M059J (cell line): ENCODE measurements at regions not wholly inside any gene's neighbourhood (a gene's known extent, or its start where the extent isn't known, plus 50 kb on each side); places are given as distances from the start of the nearest gene placed in this dataset.

Source experiments
- DNase-seq: peaks from one replicate; pipeline ENCODE4 v3.0.0-alpha.2; 2012; ENCODE audit warnings: low read depth

GRCh38 chr22:47587861-47588577, 825.6 kb downstream of the TBC1D22A start:
- no peak for DNase-seq

DNA sequence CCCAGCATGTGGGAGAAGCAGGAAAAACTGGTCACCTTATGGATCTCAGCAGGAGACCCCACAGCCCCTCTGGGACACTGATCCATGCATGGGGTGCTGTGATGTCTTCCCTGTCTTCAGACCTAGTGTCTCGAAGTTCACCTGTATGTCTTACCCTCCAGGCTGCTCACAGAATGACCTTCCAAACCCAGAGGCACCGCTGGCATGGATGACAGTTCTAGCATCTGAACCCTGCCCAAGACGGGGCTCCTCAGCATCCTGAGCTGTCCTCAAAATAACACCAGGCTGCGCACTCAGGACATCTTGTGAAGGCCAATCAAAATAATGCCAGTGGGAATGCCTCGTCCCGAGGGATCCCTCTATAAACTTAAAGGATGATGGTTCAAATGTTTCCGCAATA, 824.9 kb downstream of the TBC1D22A start:
- DNase-seq = no peak

GRCh38 chr22:47586946-47587345, 824.5 kb downstream of the TBC1D22A start:
- DNase-seq = no peak

GRCh38 chr22:47586038-47586437, 823.6 kb downstream of the TBC1D22A start:
- peak; percentile 4 for DNase-seq

DNA sequence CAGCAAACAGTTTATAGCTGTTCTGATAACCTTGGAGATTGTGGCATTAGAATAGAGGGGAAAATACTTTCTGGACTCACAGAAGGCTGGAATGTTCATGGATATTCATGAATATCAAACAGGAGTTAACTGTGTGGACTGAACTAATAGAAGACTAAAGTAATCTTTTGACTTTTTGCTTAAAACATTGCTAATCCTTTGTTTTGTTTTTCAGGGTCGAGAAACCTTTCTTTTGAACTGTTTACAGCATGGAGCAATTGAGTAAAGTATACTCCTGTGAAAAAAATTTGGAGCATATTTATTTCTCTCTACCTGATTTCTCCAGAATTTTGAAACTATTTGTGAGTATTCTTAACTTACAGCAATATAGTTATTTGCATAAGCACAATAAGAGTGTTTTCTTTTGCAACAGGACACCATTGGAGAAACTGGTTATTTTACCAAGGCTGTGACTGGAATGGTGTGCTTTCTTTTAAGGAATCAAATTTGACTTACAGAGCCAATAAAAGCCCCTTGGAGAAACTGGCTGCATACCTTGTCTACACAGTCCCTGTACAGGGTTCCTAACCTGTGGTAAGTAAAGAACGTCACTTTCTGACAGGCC, 821.6 kb downstream of the TBC1D22A start:
- no peak for DNase-seq

DNA sequence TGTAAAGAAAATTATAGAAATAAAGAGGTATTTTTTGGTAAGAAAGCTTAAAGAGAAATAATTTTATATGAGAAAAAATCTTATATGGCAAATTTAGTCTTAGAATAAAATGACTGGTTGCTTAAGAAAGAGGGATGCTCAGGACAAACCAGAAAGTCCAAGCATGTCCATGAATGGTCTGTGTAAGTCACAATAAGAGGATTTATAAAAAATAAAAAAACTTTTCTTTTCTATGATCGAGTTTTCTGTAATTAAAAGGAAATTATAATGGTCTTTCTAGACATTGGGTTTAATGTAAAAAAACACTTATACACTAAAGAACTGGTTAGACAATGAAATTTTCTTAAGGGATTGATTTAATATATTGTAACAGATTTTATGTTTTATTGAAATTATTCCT, 819.6 kb downstream of the TBC1D22A start:
- DNase-seq = no peak

- DNase-seq = no peak
These were observed 817.7 kb downstream of the TBC1D22A start for GRCh38 chr22:47580121-47580520.

DNA sequence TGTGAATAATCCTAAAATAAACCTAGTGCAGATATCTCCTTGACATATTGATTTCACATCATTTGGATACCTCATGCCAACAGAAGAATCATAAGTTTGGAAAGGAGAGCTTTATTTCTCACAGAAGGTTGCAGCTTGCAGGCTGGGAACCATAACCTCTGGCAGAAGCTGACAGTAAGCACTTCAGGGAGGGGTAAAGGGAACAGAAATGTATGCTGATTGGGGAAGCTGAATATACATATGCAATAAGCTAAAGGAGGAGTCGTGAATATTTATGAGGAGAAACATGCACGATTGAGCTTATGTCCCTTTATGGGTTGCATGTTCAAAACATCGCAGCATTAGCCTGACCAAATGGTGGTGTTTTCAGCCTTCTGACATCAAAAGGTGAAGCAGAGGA, 814.5 kb downstream of the TBC1D22A start:
- DNase-seq = no peak

GRCh38 chr22:47575291-47575690, 812.8 kb downstream of the TBC1D22A start:
- DNase-seq = no peak

DNA sequence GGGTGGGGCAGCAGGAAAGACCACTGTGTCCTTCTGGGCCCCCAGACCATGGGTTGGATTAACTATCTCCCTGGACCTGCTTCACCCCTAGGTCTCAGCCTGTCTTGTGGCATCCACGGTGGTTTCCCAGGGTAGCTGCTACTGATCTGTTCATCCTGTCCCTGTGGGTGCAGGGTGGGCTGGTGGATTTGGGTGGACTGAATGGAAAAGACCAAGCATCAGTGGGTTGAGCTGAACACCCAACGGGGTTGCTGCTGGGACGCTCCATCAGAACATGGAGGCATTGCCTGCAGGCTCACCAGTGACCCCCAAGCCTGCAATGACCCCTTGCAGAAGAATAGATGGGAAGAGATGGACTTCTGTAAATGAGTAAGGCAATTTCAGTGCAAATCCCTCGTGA, 812.1 kb downstream of the TBC1D22A start:
- no peak for DNase-seq

DNA sequence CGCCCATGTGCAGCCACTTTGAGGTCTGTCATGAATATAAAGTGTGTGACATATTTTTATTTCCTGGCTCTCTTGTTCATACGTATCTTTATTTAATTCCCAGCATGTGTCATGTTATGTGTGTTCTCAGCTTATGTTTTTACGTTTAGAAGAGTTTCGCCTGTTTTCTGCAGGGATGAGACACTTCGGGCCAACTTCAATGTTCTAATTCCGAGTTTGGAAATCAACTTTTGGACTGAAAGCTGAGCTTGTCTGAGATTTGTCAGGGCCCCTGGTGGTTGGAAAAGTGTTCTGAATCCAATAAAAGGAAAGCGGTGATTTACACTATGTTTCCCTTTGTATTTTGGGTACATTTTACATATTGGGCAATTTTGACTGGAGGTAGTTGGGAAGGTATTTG, 810.7 kb downstream of the TBC1D22A start:
- DNase-seq = no peak

DNA sequence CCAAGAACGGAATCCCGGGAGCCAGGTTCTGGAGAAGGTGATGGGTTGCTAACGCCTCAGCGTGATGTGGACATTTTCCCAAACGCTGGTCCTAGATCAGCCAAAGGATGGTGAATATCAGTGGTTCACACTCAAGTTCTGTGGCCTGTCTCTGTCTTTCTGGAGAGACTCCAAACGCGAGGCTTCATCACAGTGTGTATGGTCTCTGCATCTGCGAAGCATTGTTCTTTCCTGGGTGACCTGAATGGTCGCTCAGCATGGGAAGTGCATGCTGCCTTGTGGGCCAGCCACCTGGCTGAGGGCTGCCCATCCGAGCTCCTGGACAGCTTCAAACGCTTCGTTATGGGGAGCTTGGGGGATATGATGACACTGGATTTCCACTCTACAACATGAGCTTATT, 810.0 kb downstream of the TBC1D22A start:
- no peak for DNase-seq

- DNase-seq = no peak
These were observed 809.2 kb downstream of the TBC1D22A start for GRCh38 chr22:47571616-47572015.

GRCh38 chr22:47570851-47571250, 808.4 kb downstream of the TBC1D22A start:
- DNase-seq = no peak

DNA sequence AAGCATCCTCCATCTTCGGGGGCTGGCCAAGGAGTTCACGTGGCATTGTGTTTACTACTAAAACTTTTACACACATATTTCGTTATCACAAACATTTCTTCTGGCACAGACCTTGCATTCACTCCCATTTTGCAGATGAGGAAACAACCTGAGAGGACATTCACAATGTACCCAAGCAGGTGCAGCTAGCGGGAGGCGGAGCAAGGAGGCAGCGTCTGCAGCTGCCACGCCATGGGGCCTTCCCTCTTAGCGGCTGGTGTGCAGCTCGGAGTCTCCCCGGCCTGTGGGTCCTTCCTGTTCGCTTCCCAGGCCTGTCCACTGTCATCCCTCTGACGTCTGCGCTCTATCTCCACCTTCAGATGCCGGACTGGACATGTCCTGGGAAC, 807.8 kb downstream of the TBC1D22A start:
- no peak for DNase-seq

GRCh38 chr22:47569389-47570299, 807.2 kb downstream of the TBC1D22A start:
- DNase-seq = no peak

DNA sequence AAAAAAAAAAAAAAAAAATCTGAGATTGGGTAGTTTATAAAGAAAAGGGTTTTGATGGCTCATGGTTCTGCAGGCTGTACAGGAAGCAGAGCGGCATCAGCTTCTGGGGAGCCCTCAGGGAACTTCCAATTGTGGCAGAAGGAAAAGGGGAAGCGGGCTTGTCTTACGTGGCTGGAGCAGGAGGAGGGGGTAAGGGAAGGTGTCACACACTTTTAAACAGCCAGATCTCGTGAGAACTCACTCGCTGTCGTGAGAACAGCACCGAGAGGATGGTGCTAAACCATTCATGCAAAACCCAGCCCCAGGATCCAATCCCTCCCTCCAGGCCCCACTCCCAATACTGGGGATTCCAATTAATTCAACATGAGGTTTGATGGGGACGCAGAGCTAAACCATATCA, 806.2 kb downstream of the TBC1D22A start:
- DNase-seq = no peak

DNA sequence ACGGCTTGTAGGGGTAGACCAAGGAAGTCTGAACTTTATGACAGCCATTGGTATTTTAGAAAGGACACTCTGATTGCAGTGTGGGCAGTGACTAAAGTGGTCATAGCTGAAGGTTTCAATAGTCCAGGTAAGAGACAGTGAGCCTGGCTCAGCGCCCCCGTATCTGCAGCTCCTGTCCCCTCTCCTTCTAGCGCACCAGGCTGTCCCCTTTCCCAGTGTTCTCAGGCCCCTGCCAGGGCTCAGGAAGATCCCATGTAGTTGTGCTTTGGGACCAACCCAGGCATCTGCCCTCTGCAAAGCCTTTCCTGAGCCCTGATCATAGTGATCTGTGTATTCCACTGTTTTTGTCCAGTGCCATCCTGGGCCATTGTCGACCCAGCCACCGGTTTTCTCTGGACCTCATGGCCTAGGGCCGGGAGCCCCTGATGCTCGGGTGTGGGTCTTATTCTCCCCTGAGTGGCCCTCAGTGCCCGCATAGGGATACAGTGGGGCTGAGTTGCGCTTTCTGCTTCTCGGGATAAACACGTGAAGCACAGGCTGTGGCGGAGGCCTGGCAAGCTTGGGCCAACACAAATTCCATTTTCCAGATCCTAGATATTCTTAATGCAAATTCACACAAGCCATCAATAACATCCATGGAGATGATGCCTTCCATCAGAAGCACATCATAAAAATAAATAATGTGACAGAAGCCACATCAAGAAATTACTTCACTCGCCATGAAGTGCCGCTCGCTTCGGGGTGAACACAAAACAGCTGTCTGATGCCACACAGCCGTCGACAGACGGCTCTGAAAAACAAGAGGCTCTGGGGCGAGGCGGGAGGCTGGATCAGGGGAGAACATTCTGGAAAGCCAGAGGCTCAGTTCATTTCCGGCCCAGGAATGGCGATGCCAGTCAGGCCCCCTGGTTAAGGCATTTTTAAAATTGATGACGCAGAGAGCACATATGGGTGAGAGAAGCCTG, 805.0 kb downstream of the TBC1D22A start:
- DNase-seq = no peak

DNA sequence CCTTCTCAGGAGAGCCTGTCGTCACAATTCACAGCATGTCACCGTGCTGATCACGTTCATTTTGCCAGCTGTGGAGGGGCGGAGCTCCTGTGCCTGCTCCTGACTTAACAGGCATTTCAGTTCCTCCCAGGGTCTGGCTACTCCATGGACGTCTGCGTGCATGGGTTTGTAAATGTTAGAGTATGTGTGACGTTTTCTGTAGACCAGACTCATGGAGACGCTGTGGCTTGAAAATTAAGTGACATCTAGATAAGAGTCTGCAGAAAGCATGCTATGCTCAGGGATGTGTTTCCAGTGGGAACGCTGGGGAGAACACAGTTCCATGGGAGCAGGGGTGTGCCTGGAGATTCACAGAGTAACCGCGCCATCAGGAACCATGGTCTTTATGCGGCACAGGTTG, 804.0 kb downstream of the TBC1D22A start:
- DNase-seq = no peak

DNA sequence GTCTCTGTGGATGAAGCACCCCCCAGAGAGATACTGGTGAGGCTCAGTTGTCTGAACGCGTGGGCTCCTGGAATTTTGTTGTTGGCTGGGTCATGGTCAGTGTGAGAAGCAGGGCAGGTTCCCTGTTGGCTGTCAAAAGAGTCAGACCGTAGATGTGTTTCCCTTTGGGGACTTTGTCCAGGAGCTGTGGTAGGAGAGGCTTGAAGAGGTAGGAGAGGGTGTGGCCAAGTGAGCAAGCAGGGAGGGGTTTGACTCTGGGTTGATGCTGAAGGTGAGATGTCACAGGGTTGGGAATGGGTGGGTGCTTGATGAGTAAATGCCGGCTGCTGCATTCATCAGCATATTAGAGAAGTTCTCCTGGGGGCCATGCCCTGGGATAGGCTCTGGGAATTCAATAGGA, 803.2 kb downstream of the TBC1D22A start:
- DNase-seq = no peak

DNA sequence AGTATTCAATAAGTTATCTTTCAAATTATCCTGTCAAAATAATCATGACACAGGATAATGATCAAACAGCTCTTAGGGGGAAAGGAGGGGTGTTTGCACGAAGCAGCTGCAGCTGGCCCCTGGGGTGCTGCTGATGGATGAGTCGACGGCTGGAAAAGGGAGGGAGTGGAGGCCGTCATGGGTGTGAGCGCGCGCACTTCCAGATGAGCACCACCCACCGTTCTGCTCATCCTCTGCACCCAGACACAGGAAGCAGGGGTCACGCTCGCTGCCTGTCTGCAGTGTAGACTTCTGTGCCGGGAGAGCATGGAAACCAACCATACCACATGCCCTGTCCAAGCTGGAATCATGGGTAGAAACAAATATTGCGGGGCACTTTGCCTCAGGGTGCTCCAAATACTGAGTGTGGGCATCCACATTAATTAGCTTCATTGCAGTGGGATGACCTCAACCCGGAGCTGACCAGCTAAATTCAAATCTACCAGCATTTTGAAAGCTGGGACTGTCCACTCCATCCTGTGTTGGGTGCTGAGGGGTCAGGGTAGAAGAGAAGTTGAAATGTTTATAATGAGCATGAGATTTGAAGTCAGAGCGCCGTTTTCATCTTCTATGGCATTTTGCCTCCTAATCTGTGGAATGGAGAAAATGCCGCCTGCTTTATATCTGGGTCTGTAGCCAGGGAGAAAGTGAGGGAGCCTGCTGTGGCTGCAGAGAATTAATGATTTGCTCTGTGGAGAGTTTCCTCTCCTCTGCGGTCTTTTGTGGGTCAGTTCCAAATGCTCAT, 802.4 kb downstream of the TBC1D22A start:
- DNase-seq = no peak
